ENCODE measurements at regions not wholly inside any gene's neighbourhood (a gene's known extent, or its start where the extent isn't known, plus 50 kb on each side); places are given as distances from the start of the nearest gene placed in this dataset.

- no peak for TF ChIP-seq ZFP3 (CRISPR knock-in tag; IDR thresholded peaks at IDR 0.05)
- no peak for TF ChIP-seq SNAI2 (CRISPR knock-in tag; IDR thresholded peaks at IDR 0.05)
- TF ChIP-seq CREB5 (CRISPR knock-in tag; IDR thresholded peaks at IDR 0.05; ENCODE audit: low read depth), result no peak
- TF ChIP-seq ISL1 (CRISPR knock-in tag; IDR thresholded peaks at IDR 0.05), result no peak
- TF ChIP-seq ESRRG (CRISPR knock-in tag; IDR thresholded peaks at IDR 0.05), result no peak
- TF ChIP-seq, protein P1, sequence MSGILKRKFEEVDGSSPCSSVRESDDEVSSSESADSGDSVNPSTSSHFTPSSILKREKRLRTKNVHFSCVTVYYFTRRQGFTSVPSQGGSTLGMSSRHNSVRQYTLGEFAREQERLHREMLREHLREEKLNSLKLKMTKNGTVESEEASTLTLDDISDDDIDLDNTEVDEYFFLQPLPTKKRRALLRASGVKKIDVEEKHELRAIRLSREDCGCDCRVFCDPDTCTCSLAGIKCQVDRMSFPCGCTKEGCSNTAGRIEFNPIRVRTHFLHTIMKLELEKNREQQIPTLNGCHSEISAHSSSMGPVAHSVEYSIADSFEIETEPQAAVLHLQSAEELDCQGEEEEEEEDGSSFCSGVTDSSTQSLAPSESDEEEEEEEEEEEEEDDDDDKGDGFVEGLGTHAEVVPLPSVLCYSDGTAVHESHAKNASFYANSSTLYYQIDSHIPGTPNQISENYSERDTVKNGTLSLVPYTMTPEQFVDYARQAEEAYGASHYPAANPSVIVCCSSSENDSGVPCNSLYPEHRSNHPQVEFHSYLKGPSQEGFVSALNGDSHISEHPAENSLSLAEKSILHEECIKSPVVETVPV (CRISPR knock-in tag; IDR thresholded peaks at IDR 0.05), result no peak
- no peak for TF ChIP-seq OSR1 (CRISPR knock-in tag; IDR thresholded peaks at IDR 0.05)
- no peak for TF ChIP-seq ZNF70 (CRISPR knock-in tag; IDR thresholded peaks at IDR 0.05)
Observed at GRCh38 chr13:71290963-71291841, 575.8 kb downstream of the DACH1 start.

Data from SK-N-SH treated with all-trans-retinoic acid at 6 μM for 48 hours (cell line).